ENCODE measurements at regions not wholly inside any gene's neighbourhood (a gene's known extent, or its start where the extent isn't known, plus 50 kb on each side); places are given as distances from the start of the nearest gene placed in this dataset.

- in situ Hi-C loops (cut with MboI; ENCODE audit: low pct_ligation_motif_present in 1 of 4, low pct_unique_long_range_greater_than_20kb in 1 of 4, low sequenced_read_pairs in 3 of 4) = no loop called here
- Histone ChIP-seq H3K27me3 (no peaks in the 10 kb centered on the region), H3K9me3 (peaks cover 0 to 3% of the 10 kb centered on the region in 2 donors), H3K27ac (no peak overlapping the region), H3K4me1 (no peaks in the 10 kb centered on the region), H3K36me3 (no peaks in the 10 kb centered on the region), H3K4me3 (no peak overlapping the region)
- TF ChIP-seq POLR2A (IDR thresholded peaks at IDR 0.05) = no peak
- no peak for DNase-seq
- intact Hi-C loops (cut with DNase I; ENCODE audit: low total_unique reads) = no loop called here
- WGBS, 2 donors (ENCODE audit: low coverage in 1 of 2) = 49 to 75% methylated on average over 4 to 6 of the region's 6 CpGs
Measured at GRCh38 chr3:173284301-173284700, 113.2 kb upstream of the NLGN1 start.

- H3K27me3 ChIP-seq = no peaks in the 10 kb centered on the region
- WGBS, 2 donors (ENCODE audit: low coverage in 1 of 2) = 81 to 100% methylated on average over 2 to 4 of the region's 4 CpGs
- intact Hi-C loops (cut with DNase I; ENCODE audit: low total_unique reads) (no loop called here), in situ Hi-C loops (cut with MboI; ENCODE audit: low pct_ligation_motif_present in 1 of 4, low pct_unique_long_range_greater_than_20kb in 1 of 4, low sequenced_read_pairs in 3 of 4) (no loop called here)
- H3K36me3 ChIP-seq = no peaks in the 10 kb centered on the region
- TF ChIP-seq POLR2A (IDR thresholded peaks at IDR 0.05) (no peak), EP300 (IDR thresholded peaks at IDR 0.05; ENCODE audit: low read depth) (no peak), POLR2AphosphoS5 (IDR thresholded peaks at IDR 0.05) (no peak), CTCF (IDR thresholded peaks at IDR 0.05) (no peak)
- no peak for DNase-seq
- H3K4me3 ChIP-seq = no peak overlapping the region
- H3K4me1 ChIP-seq = no peaks in the 10 kb centered on the region
- no peak overlapping the region for H3K27ac ChIP-seq
- H3K9me3 ChIP-seq = no peaks in the 10 kb centered on the region
Measured at GRCh38 chr3:173275740-173276139, 121.8 kb upstream of the NLGN1 start.

GRCh38 chr3:173273838-173274237 is 123.7 kb upstream of the NLGN1 start:
- Histone ChIP-seq H3K4me3 (no peak overlapping the region), H3K9me3 (no peaks in the 10 kb centered on the region), H3K4me1 (no peaks in the 10 kb centered on the region), H3K27ac (no peak overlapping the region), H3K27me3 (no peaks in the 10 kb centered on the region), H3K36me3 (no peaks in the 10 kb centered on the region)
- no peak for DNase-seq
- in situ Hi-C loops (cut with MboI; ENCODE audit: low pct_ligation_motif_present in 1 of 4, low pct_unique_long_range_greater_than_20kb in 1 of 4, low sequenced_read_pairs in 3 of 4) (no loop called here), intact Hi-C loops (cut with DNase I; ENCODE audit: low total_unique reads) (no loop called here)
- WGBS, 2 donors (ENCODE audit: low coverage in 1 of 2) = 42 to 65% methylated on average over 2 to 5 of the region's 5 CpGs
- TF ChIP-seq CTCF (IDR thresholded peaks at IDR 0.05) = no peak
- no peak for TF ChIP-seq POLR2A (IDR thresholded peaks at IDR 0.05)
- no peak for TF ChIP-seq POLR2AphosphoS5 (IDR thresholded peaks at IDR 0.05)
- TF ChIP-seq EP300 (IDR thresholded peaks at IDR 0.05; ENCODE audit: low read depth) = no peak

GRCh38 chr3:173268781-173269180 is 127.7 kb upstream of the SPATA16 start:
- Histone ChIP-seq H3K27ac (no peak overlapping the region), H3K9me3 (no peaks in the 10 kb centered on the region), H3K27me3 (no peaks in the 10 kb centered on the region), H3K36me3 (no peaks in the 10 kb centered on the region), H3K4me3 (no peak overlapping the region), H3K4me1 (no peaks in the 10 kb centered on the region)
- intact Hi-C loops (cut with DNase I; ENCODE audit: low total_unique reads) (no loop called here), in situ Hi-C loops (cut with MboI; ENCODE audit: low pct_ligation_motif_present in 1 of 4, low pct_unique_long_range_greater_than_20kb in 1 of 4, low sequenced_read_pairs in 3 of 4) (no loop called here)
- 29 to 45% methylated on average over 1 of the region's 1 CpG for WGBS, 2 donors (ENCODE audit: low coverage in 1 of 2)
- TF ChIP-seq POLR2AphosphoS5 (IDR thresholded peaks at IDR 0.05) (no peak), EP300 (IDR thresholded peaks at IDR 0.05; ENCODE audit: low read depth) (no peak), CTCF (IDR thresholded peaks at IDR 0.05) (no peak), POLR2A (IDR thresholded peaks at IDR 0.05) (no peak)
- no peak for DNase-seq

- no peaks in the 10 kb centered on the region for H3K9me3 ChIP-seq
- H3K4me1 ChIP-seq = no peaks in the 10 kb centered on the region
- in situ Hi-C loops (cut with MboI; ENCODE audit: low pct_ligation_motif_present in 1 of 4, low pct_unique_long_range_greater_than_20kb in 1 of 4, low sequenced_read_pairs in 3 of 4) = no loop called here
- TF ChIP-seq CTCF (IDR thresholded peaks at IDR 0.05) (no peak), EP300 (IDR thresholded peaks at IDR 0.05; ENCODE audit: low read depth) (no peak), POLR2AphosphoS5 (IDR thresholded peaks at IDR 0.05) (no peak), POLR2A (IDR thresholded peaks at IDR 0.05) (no peak)
- intact Hi-C loops (cut with DNase I; ENCODE audit: low total_unique reads) = no loop called here
- no peak for DNase-seq
- H3K36me3 ChIP-seq = no peaks in the 10 kb centered on the region
- no peaks in the 10 kb centered on the region for H3K27me3 ChIP-seq
- no peak overlapping the region for H3K4me3 ChIP-seq
- no peak overlapping the region for H3K27ac ChIP-seq
Measured at GRCh38 chr3:173267716-173268115, 126.7 kb upstream of the SPATA16 start.
